Pancreas (tissue), 10 donors: ENCODE measurements at regions not wholly inside any gene's neighbourhood (a gene's known extent, or its start where the extent isn't known, plus 50 kb on each side); places are given as distances from the start of the nearest gene placed in this dataset.

Experiments
- ATAC-seq, 4 donors: fragments of 200-7000 bp; cut with Tn5 transposase; one replicate each; pipeline versions ENCODE4 v1.8.0 to v1.9.1; 2020; ENCODE audit warnings: mild to moderate bottlenecking in 4 of 4, moderate library complexity in 4 of 4
- DNase-seq, 6 donors: peaks; one replicate each; pipeline ENCODE4 v3.0.0-alpha.2; 2020
- FAIRE-seq: peaks from 2 replicates; lab custom pipeline; 2012; peaks lifted over from hg19 to GRCh38; lab: Jason Lieb, UNC
- H3K27ac ChIP-seq, 4 donors: fragments of 200-600 bp; sonication (generic); 1 replicate in 3 of 4; 2 replicates in 1 of 4; pipeline versions ENCODE4 v1.5.0 to v1.8.0; 2020
- H3K27me3 ChIP-seq, 4 donors: fragments of 200-600 bp; one replicate each; pipeline ENCODE4 v1.8.0; 2021
- H3K36me3 ChIP-seq, 3 donors: fragments of 200-600 bp; sonication (generic) in 1 of 3; one replicate each; pipeline versions ENCODE4 v1.5.0 to v1.8.0; 2020 to 2021
- H3K4me1 ChIP-seq, 3 donors: fragments of 200-600 bp; one replicate each; pipeline ENCODE4 v1.8.0; 2021
- H3K4me3 ChIP-seq, 4 donors: fragments of 200-600 bp; sonication (generic) in 2 of 4; one replicate each; pipeline versions ENCODE4 v1.5.0 to v1.8.0; 2020 to 2021
- H3K9me3 ChIP-seq, 4 donors: fragments of 200-600 bp; one replicate each; pipeline ENCODE4 v1.8.0; 2021
- CTCF ChIP-seq, 4 donors: fragments of 200-600 bp; sonication (generic) in 3 of 4; IDR thresholded peaks; one replicate each; pipeline versions ENCODE4 v1.5.0 to v1.8.0; 2021; ENCODE audit warnings: antibody characterized with exemption in 4 of 4
- WGBS, 2 donors: extraction: QIAGEN DNeasy Blood & Tissue Kit; methylation state at CpG; one replicate each; pipeline ENCODE4 v1.1.7; 2013; 5-methylcytosine and 5-hydroxymethylcytosine counted together
- intact Hi-C, 3 donors: fragments of 100-400 bp; cut with DNase I; formaldehyde crosslinking; loops; one replicate each; pipeline versions ENCODE4 v1.11.1 to v1.14.2; 2022
- donor health status: healthy with polysubstance abuse.
- donor health status: DM: no; HTN: no; CAD: no; lungs with moderate emphysema.
- donor health status: DM: no; HTN: no; CAD: no.
- donor health status: control.
- donor health status: control.
- donor health status: Bipolar disorder and iron deficiency.
- donor health status: DM: yes; HTN: yes; CAD: no.
- donor health status: DM: no; HTN: no; CAD: no.
- donor health status: DM: no; HTN: no; CAD: no.
- donor health status: DM: yes; HTN: yes; CAD: no.

- intact Hi-C loops: loop anchor here in 1 of 3 donors (10.0 kb wide), 1 partner anchor 198 kb away; the partner anchor contains the start of gene LBHD2
- FAIRE-seq: no peak
Measured at GRCh38 chr14:103282932-103283331, 51.1 kb upstream of the EIF5 start.

GRCh38 chr14:103283916-103284315 lies 50.1 kb upstream of the EIF5 start:
- Histone ChIP-seq H3K27ac (no peak overlapping the region), H3K27me3 (no peaks in the 10 kb centered on the region), H3K9me3 (no peaks in the 10 kb centered on the region), H3K4me1 (no peaks in the 10 kb centered on the region), H3K4me3 (no peak overlapping the region), H3K36me3 (no peaks in the 10 kb centered on the region)
- FAIRE-seq (no peak), DNase-seq (no peak), ATAC-seq (no peak)
- WGBS, 2 donors: 59 to 71% methylated on average over 12 of the region's 12 CpGs
- intact Hi-C loops: loop anchor here in 1 of 3 donors (10.0 kb wide), 1 partner anchor 199 kb away; the partner anchor contains the start of gene LBHD2
- TF ChIP-seq CTCF (IDR thresholded peaks at IDR 0.05): no peak

More at GRCh38 chr14:103282932-103283331, 51.1 kb upstream of the EIF5 start:
- H3K4me1 ChIP-seq: no peaks in the 10 kb centered on the region
- no peaks in the 10 kb centered on the region for H3K27me3 ChIP-seq
- no peak for TF ChIP-seq CTCF (IDR thresholded peaks at IDR 0.05)
- no peak for ATAC-seq
- no peak overlapping the region for H3K4me3 ChIP-seq
- 62 to 70% methylated on average over 5 of the region's 5 CpGs for WGBS, 2 donors
- no peak for DNase-seq
- H3K27ac ChIP-seq: no peak overlapping the region
- H3K36me3 ChIP-seq: no peaks in the 10 kb centered on the region
- no peaks in the 10 kb centered on the region for H3K9me3 ChIP-seq
